HEK293 (cell line): ENCODE measurements at regions not wholly inside any gene's neighbourhood (a gene's known extent, or its start where the extent isn't known, plus 50 kb on each side); places are given as distances from the start of the nearest gene placed in this dataset.

Source experiments
- CTCF ChIA-PET: fragments of 350-600 bp; formaldehyde crosslinking; extraction: SDS; loops from one replicate; lab custom pipeline; 2021; ENCODE audit warnings: antibody characterized with exemption; lab: Yijun Ruan, JAX
- POLR2A ChIA-PET: fragments of 300-600 bp; formaldehyde crosslinking; extraction: SDS; loops from one replicate; lab custom pipeline; 2020; ENCODE audit warnings: antibody characterized with exemption, inconsistent platforms; lab: Yijun Ruan, JAX
- H3K27ac ChIP-seq: fragments of 200-500 bp; sonication (Bioruptor generic); 2 replicates; pipeline ENCODE4 v1.5.1; 2014; ENCODE audit warnings: low read depth, low read length, control low read depth, inconsistent platforms; ENCODE audit errors: extremely low read depth
- H3K36me3 ChIP-seq, 2 experiments: fragments of 200-500 bp in 1 of 2; sonication (Bioruptor generic) in 1 of 2; 1 replicate in 1 of 2; 2 replicates in 1 of 2; pipeline ENCODE4 v1.5.1; 2014 to 2017; ENCODE audit warnings: inconsistent platforms in 2 of 2, low read length in 2 of 2; ENCODE audit not compliant: control insufficient read depth in 2 of 2, insufficient read depth in 1 of 2
- H3K4me1 ChIP-seq: fragments of 200-500 bp; sonication (Bioruptor generic); 2 replicates; pipeline ENCODE4 v1.5.1; 2014; ENCODE audit warnings: mild to moderate bottlenecking, low read length, inconsistent platforms; ENCODE audit not compliant: control insufficient read depth, insufficient read depth
- H3K4me3 ChIP-seq: 2 replicates; pipeline ENCODE4 v1.5.1; 2011; ENCODE audit warnings: low read depth, mild to moderate bottlenecking, control low read depth, low read length, moderate library complexity
- H3K9me3 ChIP-seq: fragments of 200-500 bp; sonication (Bioruptor generic); 2 replicates; pipeline ENCODE4 v1.5.1; 2014; ENCODE audit warnings: low read depth, low read length, inconsistent platforms; ENCODE audit not compliant: control insufficient read depth, insufficient read depth
- CTCF ChIP-seq: fragments of 450-650 bp; formaldehyde crosslinking; IDR thresholded peaks from 2 replicates; pipeline ENCODE4 v1.5.1; 2016; ENCODE audit warnings: missing biosample characterization, missing genetic modification characterization
- IKZF3 ChIP-seq: fragments of 450-650 bp; IDR thresholded peaks from 2 replicates; pipeline ENCODE4 v1.5.0; 2018; ENCODE audit warnings: missing biosample characterization, mild to moderate bottlenecking, missing genetic modification characterization, moderate library complexity
- OSR2 ChIP-seq: fragments of 450-650 bp; formaldehyde crosslinking; IDR thresholded peaks from 2 replicates; pipeline ENCODE4 v1.5.1; 2016; ENCODE audit warnings: missing biosample characterization, missing genetic modification characterization
- PBX3 ChIP-seq: sonication (generic); formaldehyde crosslinking; IDR thresholded peaks from 2 replicates; pipeline ENCODE4 v1.8.1; 2022; ENCODE audit warnings: mild to moderate bottlenecking, moderate library complexity, missing genetic modification reagents
- SP7 ChIP-seq: fragments of 450-650 bp; formaldehyde crosslinking; IDR thresholded peaks from 2 replicates; pipeline ENCODE4 v1.5.1; 2016; ENCODE audit warnings: missing biosample characterization, missing genetic modification characterization
- ZFHX2 ChIP-seq: fragments of 450-650 bp; formaldehyde crosslinking; conservative IDR thresholded peaks from 2 replicates; pipeline ENCODE4 v1.5.1; 2016; ENCODE audit warnings: missing biosample characterization, missing genetic modification characterization
- ZNF10 ChIP-seq: fragments of 450-650 bp; formaldehyde crosslinking; IDR thresholded peaks from 2 replicates; pipeline ENCODE4 v1.5.1; 2017; ENCODE audit warnings: missing biosample characterization, missing genetic modification characterization
- ZNF544 ChIP-seq: fragments of 450-650 bp; formaldehyde crosslinking; IDR thresholded peaks from 2 replicates; pipeline ENCODE4 v1.5.0; 2017; ENCODE audit warnings: missing biosample characterization, missing genetic modification characterization
- ZNF654 ChIP-seq: fragments of 450-650 bp; formaldehyde crosslinking; IDR thresholded peaks from 2 replicates; pipeline ENCODE4 v1.5.1; 2016; ENCODE audit warnings: low read depth, missing biosample characterization, missing genetic modification characterization
- ZNF76 ChIP-seq: fragments of 450-650 bp; formaldehyde crosslinking; IDR thresholded peaks from 2 replicates; pipeline ENCODE4; 2016; ENCODE audit warnings: low read depth, missing biosample characterization, missing genetic modification characterization, borderline replicate concordance
- TF ChIP-seq, protein P1 (sequence below): fragments of 450-650 bp; formaldehyde crosslinking; IDR thresholded peaks from 2 replicates; pipeline ENCODE4 v1.5.0; 2017; ENCODE audit warnings: missing biosample characterization, missing genetic modification characterization, borderline replicate concordance

- TF ChIP-seq, protein P1, sequence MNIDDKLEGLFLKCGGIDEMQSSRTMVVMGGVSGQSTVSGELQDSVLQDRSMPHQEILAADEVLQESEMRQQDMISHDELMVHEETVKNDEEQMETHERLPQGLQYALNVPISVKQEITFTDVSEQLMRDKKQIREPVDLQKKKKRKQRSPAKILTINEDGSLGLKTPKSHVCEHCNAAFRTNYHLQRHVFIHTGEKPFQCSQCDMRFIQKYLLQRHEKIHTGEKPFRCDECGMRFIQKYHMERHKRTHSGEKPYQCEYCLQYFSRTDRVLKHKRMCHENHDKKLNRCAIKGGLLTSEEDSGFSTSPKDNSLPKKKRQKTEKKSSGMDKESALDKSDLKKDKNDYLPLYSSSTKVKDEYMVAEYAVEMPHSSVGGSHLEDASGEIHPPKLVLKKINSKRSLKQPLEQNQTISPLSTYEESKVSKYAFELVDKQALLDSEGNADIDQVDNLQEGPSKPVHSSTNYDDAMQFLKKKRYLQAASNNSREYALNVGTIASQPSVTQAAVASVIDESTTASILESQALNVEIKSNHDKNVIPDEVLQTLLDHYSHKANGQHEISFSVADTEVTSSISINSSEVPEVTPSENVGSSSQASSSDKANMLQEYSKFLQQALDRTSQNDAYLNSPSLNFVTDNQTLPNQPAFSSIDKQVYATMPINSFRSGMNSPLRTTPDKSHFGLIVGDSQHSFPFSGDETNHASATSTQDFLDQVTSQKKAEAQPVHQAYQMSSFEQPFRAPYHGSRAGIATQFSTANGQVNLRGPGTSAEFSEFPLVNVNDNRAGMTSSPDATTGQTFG: no peak
- TF ChIP-seq ZNF76 (tag by site-specific recombination) (no peak), IKZF3 (tag by site-specific recombination) (no peak)
Measured at GRCh38 chr18:51275712-51276476, 78.4 kb upstream of the MEX3C start (continued).

- Histone ChIP-seq H3K36me3 (no peaks in the 10 kb centered on the region), H3K4me1 (peaks cover 7% of the 10 kb centered on the region; the same call in 1 of the 2 replicates), H3K9me3 (no peaks in the 10 kb centered on the region), H3K4me3 (no peak overlapping the region), H3K27ac (no peak overlapping the region)
- ChIA-PET POLR2A (no interaction called here), CTCF (interaction anchor here (0.5 to 3.0 kb wide), 53 partner anchors 9 to 1488 kb away, joined by 3 to 21 read pairs (median 4); partner anchors contain the start of genes MEX3C and MRO)
- TF ChIP-seq ZNF10 (tag by site-specific recombination) (no peak), ZNF654 (tag by site-specific recombination) (peak; percentile 32), CTCF (tag by site-specific recombination) (0 out of 2 replicates have a peak, but pooled peaks have one; percentile 20), ZNF76 (tag by site-specific recombination) (no peak)
Measured at GRCh38 chr18:51278045-51278649, 80.7 kb upstream of the MEX3C start.

DNA sequence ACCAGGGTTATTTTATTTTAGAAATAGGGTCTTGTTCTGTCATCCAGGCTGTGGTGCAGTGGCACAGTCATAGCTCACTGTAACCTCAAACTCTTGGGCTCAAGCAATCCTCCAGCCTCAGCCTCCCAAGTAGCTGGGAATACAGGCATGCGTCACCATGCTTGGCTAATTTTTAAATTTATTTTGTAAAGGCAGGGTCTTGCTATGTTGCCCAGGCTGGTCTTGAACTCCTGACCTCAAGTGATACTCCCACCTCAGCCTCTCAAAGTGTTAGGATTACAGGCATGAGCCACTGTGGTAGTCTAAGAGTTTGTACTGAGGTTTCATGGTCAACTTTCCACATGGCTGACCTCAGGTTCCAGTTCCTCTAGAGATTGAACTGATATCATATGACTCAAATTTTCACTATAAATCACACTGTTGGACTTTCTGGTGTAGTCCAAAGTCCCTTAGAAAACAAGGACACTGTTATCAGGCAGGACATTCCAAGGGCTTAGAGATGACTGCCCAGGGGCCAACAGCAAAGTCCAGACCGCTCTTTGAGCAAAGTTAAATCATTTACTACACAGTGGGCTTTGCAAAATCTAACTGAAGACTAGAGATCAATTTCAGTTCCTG lies 82.0 kb upstream of the MEX3C start:
- Histone ChIP-seq H3K4me3 (no peak overlapping the region), H3K36me3 (no peaks in the 10 kb centered on the region), H3K4me1 (peaks cover 5% of the 10 kb centered on the region; the same call in 1 of the 2 replicates), H3K9me3 (no peaks in the 10 kb centered on the region), H3K27ac (no peak overlapping the region)
- CTCF ChIA-PET: interaction anchor here (0.6 to 3.0 kb wide), 13 partner anchors 11 to 388 kb away, joined by 3 to 20 read pairs (median 4); no protein-coding TSS in a partner anchor
- POLR2A ChIA-PET: no interaction called here
- TF ChIP-seq PBX3 (CRISPR knock-in tag) (no peak), ZFHX2 (tag by site-specific recombination) (no peak), ZNF544 (tag by site-specific recombination) (no peak), OSR2 (no peak), SP7 (no peak), ZNF654 (tag by site-specific recombination) (no peak)
